HG03045 (cell line): ENCODE measurements at regions not wholly inside any gene's neighbourhood (a gene's known extent, or its start where the extent isn't known, plus 50 kb on each side); places are given as distances from the start of the nearest gene placed in this dataset.
"Not testable (repeated sequence)": the region's sequence is repeated elsewhere in the genome, so short reads cannot be mapped to it uniquely, and the experiment has no call there.

ENCODE experiments used
- ATAC-seq: cut with Tn5 transposase; IDR thresholded peaks from one replicate; pipeline ENCODE4 v1.9.1; 2021; ENCODE audit warnings: mild to moderate bottlenecking, moderate library complexity; ENCODE audit not compliant: unreplicated experiment

DNA sequence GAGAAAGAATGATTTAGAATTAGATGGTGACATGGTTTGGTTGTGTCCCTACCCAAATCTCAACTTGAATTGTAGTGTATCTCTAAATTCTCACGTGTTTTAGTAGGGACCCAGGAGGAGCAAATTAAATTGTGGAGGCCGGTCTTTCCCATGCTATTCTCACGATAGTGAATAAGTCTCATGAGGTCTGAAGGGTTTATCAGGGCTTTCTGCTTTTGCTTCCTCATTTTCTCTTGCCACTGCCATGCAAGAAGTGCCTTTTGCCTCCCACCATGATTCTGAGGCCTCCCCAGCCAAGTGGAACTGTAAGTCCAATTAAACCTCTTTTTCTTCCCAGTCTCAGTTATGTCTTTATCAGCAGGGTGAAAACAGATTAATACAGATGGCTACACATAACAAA is 167.4 kb upstream of the SVIL start:
- no peak for ATAC-seq

DNA sequence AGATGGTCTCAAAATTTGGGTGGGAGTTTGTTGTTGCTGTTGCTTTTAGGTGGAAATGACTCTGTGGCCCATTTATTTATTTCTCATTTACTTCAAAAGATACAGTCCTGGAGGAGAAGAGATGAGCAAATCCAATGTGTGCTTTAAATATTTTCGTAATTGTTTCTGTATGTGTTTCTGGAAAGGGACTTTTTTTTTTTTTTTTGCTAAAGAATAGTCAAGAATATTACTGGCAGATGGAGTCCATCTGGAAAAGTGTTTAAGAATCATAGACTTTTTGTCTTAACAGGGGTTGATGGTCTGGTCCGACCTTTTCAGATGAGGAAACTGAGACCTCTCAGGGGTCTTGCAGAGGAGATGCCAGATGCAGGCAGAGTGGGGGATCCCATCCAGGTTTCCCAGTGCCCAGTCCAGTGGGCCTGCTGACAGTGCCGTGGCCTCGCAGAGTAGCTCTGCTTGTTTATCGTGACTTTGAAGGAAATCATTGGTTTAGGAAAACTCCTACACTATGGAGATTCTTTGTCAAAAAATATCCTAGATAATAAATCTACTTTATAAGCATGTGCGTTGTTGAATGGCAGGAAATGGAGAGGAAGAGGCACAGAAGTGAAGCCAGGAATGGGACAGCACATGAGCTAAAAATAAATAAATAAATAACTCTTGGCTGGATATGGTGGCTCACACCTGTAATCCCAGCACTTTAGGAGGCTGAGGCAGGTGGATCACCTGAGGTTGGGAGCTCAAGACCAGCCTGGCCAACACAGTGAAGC is 164.3 kb upstream of the SVIL start:
- ATAC-seq = no peak

- ATAC-seq = no peak
Observed at GRCh38 chr10:29797616-29798015, 162.8 kb upstream of the SVIL start.

DNA sequence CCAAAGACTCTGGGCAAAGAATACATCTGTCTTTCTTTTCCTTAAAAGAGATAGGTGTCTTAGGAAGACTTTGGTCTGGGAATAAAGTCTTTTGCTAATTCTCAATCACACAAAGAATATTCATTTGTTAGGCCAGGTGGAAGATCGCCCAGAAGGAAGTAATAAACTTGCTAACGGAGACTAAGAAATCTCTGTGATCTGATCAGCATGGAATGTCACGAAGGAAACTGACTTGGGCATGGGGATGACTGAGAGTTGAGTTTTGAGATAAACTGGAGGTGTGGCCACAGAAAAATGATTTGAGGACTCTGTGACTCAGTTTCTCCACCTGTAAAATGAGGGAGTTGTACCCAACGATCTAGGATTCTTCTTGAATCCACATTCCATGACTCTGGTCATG is 161.1 kb upstream of the SVIL start:
- ATAC-seq = no peak

DNA sequence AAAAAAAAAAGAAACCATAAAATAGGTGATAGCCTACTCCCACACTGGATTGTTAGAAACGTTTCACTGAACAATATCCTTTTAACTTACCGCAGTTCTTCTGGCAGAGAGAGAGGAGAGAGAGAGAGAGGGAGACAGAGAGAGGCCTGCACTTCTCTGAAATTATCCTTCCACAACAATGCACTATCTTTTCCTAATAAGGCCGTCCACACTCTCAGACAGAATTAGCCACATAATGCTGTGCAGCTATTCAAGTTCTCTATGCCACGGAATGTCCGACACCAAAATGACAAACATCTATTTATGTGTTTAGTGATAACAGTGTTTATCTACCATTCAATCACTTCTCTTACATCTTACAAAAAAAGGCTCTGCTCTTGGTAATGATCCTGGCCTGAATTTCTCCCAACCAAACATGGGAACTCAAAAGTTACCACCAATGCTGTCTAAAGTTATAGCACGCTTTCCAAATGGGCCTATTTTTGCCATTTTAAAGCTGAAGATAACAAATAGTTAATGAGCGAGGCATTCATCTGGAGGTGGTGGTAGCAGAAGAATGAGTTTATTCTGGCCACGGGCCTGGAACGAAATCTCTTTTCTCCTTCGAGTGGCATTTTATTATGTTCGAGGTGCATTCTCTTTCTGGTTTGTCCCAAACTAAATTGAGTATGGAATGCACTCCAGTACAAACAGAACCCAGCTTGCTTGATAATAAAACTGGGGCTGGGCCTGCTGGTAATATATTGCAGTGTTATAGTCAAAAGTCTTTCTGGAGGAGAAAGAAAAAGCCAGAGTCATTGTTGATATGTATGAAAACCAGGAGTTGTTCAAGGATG is 160.2 kb upstream of the SVIL start:
- ATAC-seq = no peak

DNA sequence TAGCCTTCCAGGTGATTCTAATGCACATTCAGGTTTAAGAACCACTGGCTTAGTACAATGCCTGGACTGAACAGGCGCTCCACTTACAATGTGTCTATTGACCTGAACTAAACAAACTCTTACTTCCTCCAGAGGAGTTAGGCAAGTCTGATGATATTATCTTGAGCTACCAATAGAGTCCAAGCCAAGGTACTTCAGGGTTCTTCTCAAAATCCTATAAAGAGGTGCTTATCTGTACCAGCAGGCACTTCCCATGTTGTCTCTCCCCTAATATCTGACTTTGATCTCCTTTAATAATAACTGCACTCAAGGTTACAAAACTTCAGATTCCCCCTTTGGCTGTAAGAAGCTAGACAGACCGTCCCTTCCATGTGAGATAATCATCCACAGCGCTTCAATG is 157.0 kb upstream of the SVIL start:
- no peak for ATAC-seq

- no peak for ATAC-seq
Observed at GRCh38 chr10:29790207-29790606, 155.4 kb upstream of the SVIL start.

DNA sequence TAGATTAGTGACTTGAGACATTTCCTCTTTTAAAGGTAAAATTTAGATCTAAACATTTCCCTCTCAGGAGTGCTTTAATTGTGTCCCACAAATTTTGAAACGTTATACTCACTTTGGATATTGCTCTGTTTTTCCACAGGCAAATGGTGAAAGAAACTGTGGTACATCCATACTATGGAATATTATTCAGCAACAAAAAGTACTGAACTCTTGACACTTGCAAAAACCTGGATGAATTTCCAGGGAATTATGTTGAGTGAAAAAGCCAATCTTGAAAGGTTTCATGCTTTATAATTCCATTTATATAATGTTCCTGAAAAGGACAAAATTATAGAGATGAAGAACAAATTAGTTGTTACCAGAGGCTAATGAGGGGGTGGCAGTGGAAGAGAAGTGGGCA is 153.3 kb upstream of the SVIL start:
- no peak for ATAC-seq

- no peak for ATAC-seq
Observed at GRCh38 chr10:29785701-29786100, 150.9 kb upstream of the SVIL start.

- no peak for ATAC-seq
Observed at GRCh38 chr10:29784175-29784773, 149.5 kb upstream of the SVIL start.

DNA sequence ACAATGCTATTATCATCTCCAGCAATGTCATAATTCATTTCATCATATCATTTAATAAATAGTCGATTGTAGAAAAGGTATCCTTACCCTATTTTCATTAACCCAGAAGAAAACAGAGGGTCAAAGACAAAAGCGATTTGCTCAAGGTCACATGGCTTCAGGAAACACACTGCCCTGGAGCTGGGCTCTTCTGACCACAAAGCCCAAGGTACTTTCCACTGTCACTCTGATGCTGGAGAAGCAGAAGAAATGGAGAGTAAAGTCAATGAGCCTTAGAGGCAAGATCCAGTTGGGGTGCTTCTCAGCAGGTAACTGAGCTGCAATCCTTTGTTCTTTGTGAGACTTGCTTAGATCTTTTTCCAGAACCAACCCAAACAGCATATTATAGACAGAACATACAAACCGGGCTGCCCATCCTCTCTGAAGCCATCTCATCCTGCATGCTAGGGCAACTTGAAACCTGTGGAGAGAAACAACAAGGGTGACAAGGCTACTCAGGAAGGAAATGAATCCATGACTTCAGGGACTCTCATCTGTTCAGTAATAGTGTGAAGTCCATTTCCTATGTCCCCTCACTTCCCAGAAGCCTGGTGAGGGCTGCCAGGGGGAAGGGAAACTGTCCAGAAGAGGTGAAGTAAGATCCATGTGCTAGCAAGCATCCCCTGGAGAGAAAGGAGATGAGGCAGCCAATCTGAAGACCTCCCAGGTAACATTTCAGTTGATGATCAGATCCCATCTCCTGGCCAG is 148.6 kb upstream of the SVIL start:
- ATAC-seq = no peak

DNA sequence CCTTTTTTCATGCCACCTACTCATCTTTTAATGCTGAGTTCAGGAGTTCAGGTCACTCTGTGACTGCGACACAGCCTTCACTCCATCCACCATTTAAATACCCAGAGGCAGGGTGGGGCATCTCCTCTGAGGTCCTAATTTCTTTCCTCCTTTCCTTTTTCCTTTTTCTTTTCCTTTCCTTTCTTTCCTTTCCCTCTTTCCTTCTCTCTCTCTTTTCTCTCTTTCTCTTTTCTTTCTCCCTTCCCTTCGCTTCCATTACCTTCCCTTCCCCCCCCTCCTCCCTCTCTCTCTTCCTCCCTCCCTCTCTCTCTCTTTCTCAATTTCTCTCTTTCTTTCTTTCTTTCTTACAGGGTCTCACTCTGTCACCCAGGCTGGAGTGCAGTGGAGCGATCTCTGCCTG is 145.9 kb upstream of the SVIL start:
- no peak for ATAC-seq

DNA sequence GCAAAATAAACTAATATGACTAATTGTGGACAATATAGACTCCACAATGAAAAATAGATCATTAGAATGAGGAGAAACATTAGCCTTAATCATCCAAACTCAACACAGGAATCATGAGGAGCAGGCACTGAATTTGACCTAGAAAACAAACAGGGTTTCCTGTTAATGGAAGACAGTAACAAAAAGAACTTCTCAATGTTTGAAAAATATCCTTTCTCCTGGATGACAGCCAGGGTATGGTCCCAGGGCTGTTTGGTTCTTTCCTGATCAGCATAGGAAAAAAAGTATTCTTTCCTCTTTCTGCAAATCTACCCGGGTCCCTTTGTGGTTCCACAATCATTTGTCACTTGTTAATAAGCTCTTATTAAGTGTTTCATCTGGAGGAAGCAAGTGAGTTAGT is 145.3 kb upstream of the SVIL start:
- no peak for ATAC-seq

DNA sequence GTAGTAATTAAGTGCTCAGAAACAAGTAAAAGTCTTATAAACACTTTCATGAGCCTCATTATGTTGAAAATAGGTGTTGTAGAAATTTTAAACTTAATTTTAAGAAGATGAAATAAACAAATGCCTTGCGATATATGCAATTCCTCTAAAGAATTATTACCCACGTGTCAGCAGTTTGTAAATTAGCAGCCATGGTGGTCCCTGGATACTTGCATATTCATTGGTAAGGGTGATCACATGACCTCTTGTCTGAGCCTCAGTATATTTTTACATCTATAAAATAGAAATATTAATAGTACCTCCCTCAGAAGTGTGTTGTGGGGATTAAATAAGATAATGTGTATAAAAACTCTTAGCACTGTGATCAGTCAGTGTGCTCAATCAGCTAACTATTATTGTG is 141.5 kb upstream of the SVIL start:
- no peak for ATAC-seq

GRCh38 chr10:29774475-29774874 is 139.7 kb upstream of the SVIL start:
- ATAC-seq = no peak

DNA sequence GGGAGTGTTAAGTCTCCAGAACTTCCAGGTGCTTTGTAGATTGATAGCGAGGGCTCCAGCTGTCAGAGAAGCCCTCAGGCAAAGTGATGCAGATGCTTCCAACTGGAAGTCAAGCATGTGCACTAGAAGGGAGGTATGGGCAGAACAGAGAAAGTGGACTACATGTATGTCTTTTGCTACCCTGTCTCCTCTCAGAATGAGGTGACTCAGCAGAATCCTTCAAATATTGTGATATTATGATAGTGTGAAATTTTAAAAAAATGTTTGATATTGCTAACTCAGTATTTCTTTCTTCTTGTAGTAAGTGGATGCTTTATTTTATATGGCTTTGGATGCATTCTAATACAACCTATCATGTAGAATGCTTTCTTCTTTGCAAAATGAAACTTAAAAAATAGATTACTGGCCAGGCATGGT is 138.9 kb upstream of the SVIL start:
- no peak for ATAC-seq

GRCh38 chr10:29772403-29772802 is 137.6 kb upstream of the SVIL start:
- no peak for ATAC-seq

- no peak for ATAC-seq
Observed at GRCh38 chr10:29771376-29771775, 136.6 kb upstream of the SVIL start.

DNA sequence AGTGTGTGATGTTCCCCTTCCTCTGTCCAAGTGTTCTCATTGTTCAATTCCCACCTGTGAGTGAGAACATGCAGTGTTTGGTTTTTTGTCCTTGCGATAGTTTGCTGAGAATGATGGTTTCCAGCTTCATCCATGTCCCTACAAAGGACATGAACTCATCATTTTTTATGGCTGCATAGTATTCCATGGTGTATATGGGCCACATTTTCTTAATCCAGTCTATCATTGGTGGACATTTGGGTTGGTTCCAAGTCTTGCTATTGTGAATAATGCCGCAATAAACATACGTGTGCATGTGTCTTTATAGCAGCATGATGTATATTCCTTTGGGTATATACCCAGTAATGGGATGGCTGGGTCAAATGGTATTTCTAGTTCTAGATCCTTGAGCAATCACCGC is 134.5 kb upstream of the SVIL start:
- ATAC-seq = not testable (repeated sequence)

- no peak for ATAC-seq
Observed at GRCh38 chr10:29767968-29768367, 133.2 kb upstream of the SVIL start.

DNA sequence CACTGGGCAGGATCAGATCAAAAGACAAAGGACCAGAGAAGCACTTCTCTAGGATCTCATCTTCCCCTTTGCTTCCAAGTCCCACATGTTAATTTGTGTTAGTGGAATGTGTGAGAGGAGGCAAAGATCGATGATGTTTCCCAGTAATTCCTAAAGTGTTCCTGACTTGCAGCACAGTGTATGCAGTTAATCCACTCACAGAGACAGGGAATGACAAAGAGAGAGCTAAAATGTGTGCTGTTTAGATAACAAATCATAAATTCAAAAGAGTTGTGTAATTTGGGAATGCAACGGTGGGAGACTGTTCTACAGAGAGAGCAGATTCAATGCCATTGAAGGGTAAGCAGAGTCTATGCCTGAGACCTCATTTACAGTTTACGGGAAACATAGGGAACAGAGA is 132.0 kb upstream of the SVIL start:
- no peak for ATAC-seq
